A549 (cell line): ENCODE measurements at regions not wholly inside any gene's neighbourhood (a gene's known extent, or its start where the extent isn't known, plus 50 kb on each side); places are given as distances from the start of the nearest gene placed in this dataset.

Source experiments
- ATAC-seq, 2 experiments: fragments of 200-7000 bp in 1 of 2; fragments of >200 bp in 1 of 2; cut with Nextera tagmentation in 1 of 2; cut with Tn5 transposase in 1 of 2; 3 replicates each; pipeline versions ENCODE4 v1.8.0 to v1.9.1; 2018 to 2020; ENCODE audit warnings: mild to moderate bottlenecking in 1 of 2, moderate library complexity in 1 of 2
- CTCF ChIA-PET: fragments of 300-600 bp; sonication (Branson Sonifier 250); formaldehyde crosslinking; extraction: SDS; loops from one replicate; lab custom pipeline; 2021; ENCODE audit warnings: antibody characterized with exemption, inconsistent platforms; lab: Yijun Ruan, JAX
- POLR2A ChIA-PET: fragments of 350-600 bp; formaldehyde crosslinking; extraction: SDS; loops from one replicate; lab custom pipeline; 2021; ENCODE audit warnings: antibody characterized with exemption, inconsistent platforms; lab: Yijun Ruan, JAX
- DNase-seq, 2 experiments: peaks; one replicate each; pipeline versions ENCODE4 v3.0.0 to v3.0.0-alpha.2; 2011 to 2016; ENCODE audit warnings: low read depth in 1 of 2, low spot score in 1 of 2
- FAIRE-seq: peaks from 2 replicates; lab custom pipeline; 2011; peaks lifted over from hg19 to GRCh38; lab: Jason Lieb, UNC
- H3K27ac ChIP-seq, 2 experiments: fragments of >200 bp; sonication (Bioruptor Twin); formaldehyde crosslinking; 3 replicates each; pipeline ENCODE4 v1.5.1; 2016 to 2017
- H3K4me1 ChIP-seq: fragments of >200 bp; sonication (Bioruptor Twin); formaldehyde crosslinking; 3 replicates; pipeline ENCODE4 v1.6.1; 2016
- H3K4me2 ChIP-seq: fragments of >200 bp; sonication (Bioruptor Twin); formaldehyde crosslinking; 3 replicates; pipeline ENCODE4 v1.6.1; 2016
- H3K4me3 ChIP-seq: fragments of >200 bp; sonication (Bioruptor Twin); formaldehyde crosslinking; 3 replicates; pipeline ENCODE4 v1.5.1; 2016
- H3K9me3 ChIP-seq: fragments of >200 bp; sonication (Bioruptor Twin); formaldehyde crosslinking; 3 replicates; pipeline ENCODE4 v1.6.1; 2016
- CBX8 ChIP-seq: fragments of 200-600 bp; sonication (generic); IDR thresholded peaks from 2 replicates; pipeline ENCODE4 v1.6.1; 2016
- CHD2 ChIP-seq: fragments of 150-350 bp; IDR thresholded peaks from 2 replicates; pipeline ENCODE4 v1.6.1; 2014; ENCODE audit warnings: low read length; ENCODE audit not compliant: partially characterized antibody
- CHD4 ChIP-seq: fragments of 200-600 bp; sonication (generic); IDR thresholded peaks from 2 replicates; pipeline ENCODE4 v1.6.1; 2016; ENCODE audit warnings: antibody characterized with exemption, mild to moderate bottlenecking, borderline replicate concordance
- E2F6 ChIP-seq: IDR thresholded peaks from 2 replicates; pipeline ENCODE4 v1.6.1; 2012; ENCODE audit warnings: low read depth, borderline replicate concordance
- EP300 ChIP-seq, 2 experiments: fragments of >200 bp; sonication (Bioruptor Twin); formaldehyde crosslinking; IDR thresholded peaks; 2 replicates in 1 of 2; 3 replicates in 1 of 2; pipeline ENCODE4 v1.6.1; 2016 to 2017
- ESRRA ChIP-seq: fragments of 150-350 bp; IDR thresholded peaks from 2 replicates; pipeline ENCODE4 v1.6.1; 2014; ENCODE audit warnings: mild to moderate bottlenecking, low read length, borderline replicate concordance
- FOSL2 ChIP-seq, 2 experiments: fragments of 450-650 bp in 1 of 2; fragments of >200 bp in 1 of 2; sonication (Bioruptor Twin) in 1 of 2; formaldehyde crosslinking; IDR thresholded peaks; 2 replicates each; pipeline versions ENCODE4 v1.5.0 to v1.6.1; 2016 to 2020; ENCODE audit warnings: mild to moderate bottlenecking in 1 of 2, moderate library complexity in 1 of 2
- HDAC2 ChIP-seq: fragments of 200-600 bp; sonication (generic); IDR thresholded peaks from 2 replicates; pipeline ENCODE4 v1.6.1; 2016
- HEYL ChIP-seq: fragments of 250-450 bp; sonication (Bioruptor Pico); IDR thresholded peaks from 2 replicates; pipeline ENCODE4 v1.8.0; 2021; ENCODE audit warnings: mild to moderate bottlenecking, moderate library complexity
- HOXA7 ChIP-seq: fragments of 250-450 bp; sonication (Bioruptor Pico); IDR thresholded peaks from 2 replicates; pipeline ENCODE4 v1.5.0; 2020; ENCODE audit warnings: mild to moderate bottlenecking, moderate library complexity
- JUNB ChIP-seq: fragments of >200 bp; sonication (Bioruptor Twin); formaldehyde crosslinking; IDR thresholded peaks from 2 replicates; pipeline ENCODE4 v1.6.1; 2016
- KDM5A ChIP-seq: fragments of 200-600 bp; sonication (generic); IDR thresholded peaks from 2 replicates; pipeline ENCODE4 v1.6.1; 2016; ENCODE audit warnings: antibody characterized with exemption, mild to moderate bottlenecking
- MYC ChIP-seq: IDR thresholded peaks from 2 replicates; pipeline ENCODE4 v1.6.1; 2012; ENCODE audit warnings: mild to moderate bottlenecking, inconsistent platforms, low read length, improper control_type of control experiment, borderline replicate concordance
- PHF8 ChIP-seq: fragments of 200-600 bp; sonication (generic); IDR thresholded peaks from 2 replicates; pipeline ENCODE4 v1.6.1; 2016; ENCODE audit warnings: low read depth, mild to moderate bottlenecking, antibody characterized with exemption, moderate library complexity, borderline replicate concordance
- RARB ChIP-seq: fragments of 250-450 bp; sonication (Bioruptor Pico); IDR thresholded peaks from 2 replicates; pipeline ENCODE4 v1.8.0; 2021; ENCODE audit warnings: mild to moderate bottlenecking, moderate library complexity
- RCOR1 ChIP-seq: fragments of 150-350 bp; IDR thresholded peaks from 2 replicates; pipeline ENCODE4 v1.6.1; 2014; ENCODE audit warnings: antibody characterized with exemption, low read length, low read depth
- REST ChIP-seq: fragments of 200-600 bp; sonication (generic); IDR thresholded peaks from 2 replicates; pipeline ENCODE4 v1.6.1; 2016; ENCODE audit warnings: antibody characterized with exemption, mild to moderate bottlenecking, moderate library complexity
- RNF2 ChIP-seq: fragments of 200-600 bp; sonication (generic); IDR thresholded peaks from 2 replicates; pipeline ENCODE4 v1.6.1; 2016; ENCODE audit warnings: low read depth, mild to moderate bottlenecking, antibody characterized with exemption, moderate library complexity, borderline replicate concordance
- USF2 ChIP-seq: fragments of 450-650 bp; IDR thresholded peaks from 2 replicates; pipeline ENCODE4 v1.6.1; 2014; ENCODE audit warnings: antibody characterized with exemption
- ZC3H11A ChIP-seq: fragments of 450-650 bp; IDR thresholded peaks from 2 replicates; pipeline ENCODE4 v1.6.1; 2014; ENCODE audit warnings: antibody characterized with exemption, mild to moderate bottlenecking
- ZNF302 ChIP-seq: fragments of 250-450 bp; sonication (Bioruptor Pico); IDR thresholded peaks from 2 replicates; pipeline ENCODE4 v1.9.0; 2021; ENCODE audit warnings: inconsistent platforms, mild to moderate bottlenecking, moderate library complexity
- WGBS: methylation state at CpG from one replicate; pipeline ENCODE4 v1.1.6; 2017; ENCODE audit errors: missing lambda C conversion rate; 5-methylcytosine and 5-hydroxymethylcytosine counted together
- TF ChIP-seq, protein P1 (sequence below): fragments of >200 bp; sonication (Bioruptor Twin); formaldehyde crosslinking; IDR thresholded peaks from 3 replicates; pipeline ENCODE4 v1.5.1; 2016
- TF ChIP-seq, protein P2 (sequence below): fragments of 150-350 bp; IDR thresholded peaks from 2 replicates; pipeline ENCODE4 v1.6.1; 2014; ENCODE audit warnings: low read depth, mild to moderate bottlenecking, low read length

GRCh38 chr3:41044523-41044922 lies 154.8 kb upstream of the CTNNB1 start (continued):
- TF ChIP-seq CHD2 (no peak), MYC (no peak), CBX8 (no peak), ZNF302 (CRISPR knock-in tag) (no peak), HOXA7 (CRISPR knock-in tag) (no peak), USF2 (no peak), KDM5A (no peak)
- TF ChIP-seq, all 56 proteins: peak for 0

- WGBS: 8% methylated on average over 4 of the region's 4 CpGs
- FAIRE-seq (no peak), DNase-seq (no peak), ATAC-seq (no peak)
- no peak for TF ChIP-seq RCOR1
- TF ChIP-seq FOSL2 (IDR thresholded peaks at IDR 0.05): no peak
- TF ChIP-seq FOSL2 (CRISPR knock-in tag; IDR thresholded peaks at IDR 0.05): no peak
- TF ChIP-seq, protein P1, sequence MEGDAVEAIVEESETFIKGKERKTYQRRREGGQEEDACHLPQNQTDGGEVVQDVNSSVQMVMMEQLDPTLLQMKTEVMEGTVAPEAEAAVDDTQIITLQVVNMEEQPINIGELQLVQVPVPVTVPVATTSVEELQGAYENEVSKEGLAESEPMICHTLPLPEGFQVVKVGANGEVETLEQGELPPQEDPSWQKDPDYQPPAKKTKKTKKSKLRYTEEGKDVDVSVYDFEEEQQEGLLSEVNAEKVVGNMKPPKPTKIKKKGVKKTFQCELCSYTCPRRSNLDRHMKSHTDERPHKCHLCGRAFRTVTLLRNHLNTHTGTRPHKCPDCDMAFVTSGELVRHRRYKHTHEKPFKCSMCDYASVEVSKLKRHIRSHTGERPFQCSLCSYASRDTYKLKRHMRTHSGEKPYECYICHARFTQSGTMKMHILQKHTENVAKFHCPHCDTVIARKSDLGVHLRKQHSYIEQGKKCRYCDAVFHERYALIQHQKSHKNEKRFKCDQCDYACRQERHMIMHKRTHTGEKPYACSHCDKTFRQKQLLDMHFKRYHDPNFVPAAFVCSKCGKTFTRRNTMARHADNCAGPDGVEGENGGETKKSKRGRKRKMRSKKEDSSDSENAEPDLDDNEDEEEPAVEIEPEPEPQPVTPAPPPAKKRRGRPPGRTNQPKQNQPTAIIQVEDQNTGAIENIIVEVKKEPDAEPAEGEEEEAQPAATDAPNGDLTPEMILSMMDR: no peak
- no peak for TF ChIP-seq E2F6
- TF ChIP-seq RNF2: no peak
- no peak for TF ChIP-seq PHF8
- TF ChIP-seq, protein P2, sequence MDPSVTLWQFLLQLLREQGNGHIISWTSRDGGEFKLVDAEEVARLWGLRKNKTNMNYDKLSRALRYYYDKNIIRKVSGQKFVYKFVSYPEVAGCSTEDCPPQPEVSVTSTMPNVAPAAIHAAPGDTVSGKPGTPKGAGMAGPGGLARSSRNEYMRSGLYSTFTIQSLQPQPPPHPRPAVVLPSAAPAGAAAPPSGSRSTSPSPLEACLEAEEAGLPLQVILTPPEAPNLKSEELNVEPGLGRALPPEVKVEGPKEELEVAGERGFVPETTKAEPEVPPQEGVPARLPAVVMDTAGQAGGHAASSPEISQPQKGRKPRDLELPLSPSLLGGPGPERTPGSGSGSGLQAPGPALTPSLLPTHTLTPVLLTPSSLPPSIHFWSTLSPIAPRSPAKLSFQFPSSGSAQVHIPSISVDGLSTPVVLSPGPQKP: no peak
- TF ChIP-seq EP300 (IDR thresholded peaks at IDR 0.05): no peak
- no peak for TF ChIP-seq HDAC2
- no peak for TF ChIP-seq CHD4
- no peak for TF ChIP-seq RARB (CRISPR knock-in tag)
- TF ChIP-seq HEYL (CRISPR knock-in tag): no peak
- no peak for TF ChIP-seq ESRRA
- TF ChIP-seq ZC3H11A: no peak
- TF ChIP-seq JUNB: no peak
- TF ChIP-seq CHD2: no peak
- no peak for TF ChIP-seq REST
- ChIA-PET CTCF (no interaction called here), POLR2A (no interaction called here)
- Histone ChIP-seq H3K4me3 (no peak overlapping the region), H3K9me3 (0 out of 3 replicates have a peak, but pooled peaks cover 2% of the 10 kb centered on the region), H3K4me1 (no peaks in the 10 kb centered on the region), H3K4me2 (no peak overlapping the region), H3K27ac (no peak overlapping the region)
Measured at GRCh38 chr3:41045491-41045890, 153.8 kb upstream of the CTNNB1 start.
